ENCODE measurements at regions not wholly inside any gene's neighbourhood (a gene's known extent, or its start where the extent isn't known, plus 50 kb on each side); places are given as distances from the start of the nearest gene placed in this dataset.

GRCh38 chr12:31790759-31791158 lies 61.9 kb upstream of the AMN1 start:
- no peaks in the 10 kb centered on the region for H3K9me2 ChIP-seq (replicated peaks; ENCODE audit: insufficient read depth, low read length)
- H4K20me1 ChIP-seq (ENCODE audit: low read depth, low read length): no peaks in the 10 kb centered on the region
- H3K4me2 ChIP-seq (ENCODE audit: low read depth, low read length, poor library complexity, severe bottlenecking): peak overlapping the region; percentile 0
- H3K4me3 ChIP-seq (ENCODE audit: insufficient read depth, low read length, poor library complexity, severe bottlenecking): no peak overlapping the region
- no peaks in the 10 kb centered on the region for H3F3A ChIP-seq (ENCODE audit: insufficient read depth)
- no peak overlapping the region for H3K9ac ChIP-seq (ENCODE audit: low read length)
- peak overlapping the region; percentile 8 for H2AFZ ChIP-seq (ENCODE audit: low read depth, low read length, severe bottlenecking)
- H3K36me3 ChIP-seq (ENCODE audit: low read length): no peaks in the 10 kb centered on the region
- H3K79me2 ChIP-seq (ENCODE audit: insufficient read depth, low read length): no peaks in the 10 kb centered on the region
- peak overlapping the region; percentile 22 for H3K27ac ChIP-seq (ENCODE audit: low read depth, low read length)
- TF ChIP-seq EZH2phosphoT487 (conservative IDR thresholded peaks at IDR 0.05; ENCODE audit: low read length): no peak
- TF ChIP-seq, protein P1, sequence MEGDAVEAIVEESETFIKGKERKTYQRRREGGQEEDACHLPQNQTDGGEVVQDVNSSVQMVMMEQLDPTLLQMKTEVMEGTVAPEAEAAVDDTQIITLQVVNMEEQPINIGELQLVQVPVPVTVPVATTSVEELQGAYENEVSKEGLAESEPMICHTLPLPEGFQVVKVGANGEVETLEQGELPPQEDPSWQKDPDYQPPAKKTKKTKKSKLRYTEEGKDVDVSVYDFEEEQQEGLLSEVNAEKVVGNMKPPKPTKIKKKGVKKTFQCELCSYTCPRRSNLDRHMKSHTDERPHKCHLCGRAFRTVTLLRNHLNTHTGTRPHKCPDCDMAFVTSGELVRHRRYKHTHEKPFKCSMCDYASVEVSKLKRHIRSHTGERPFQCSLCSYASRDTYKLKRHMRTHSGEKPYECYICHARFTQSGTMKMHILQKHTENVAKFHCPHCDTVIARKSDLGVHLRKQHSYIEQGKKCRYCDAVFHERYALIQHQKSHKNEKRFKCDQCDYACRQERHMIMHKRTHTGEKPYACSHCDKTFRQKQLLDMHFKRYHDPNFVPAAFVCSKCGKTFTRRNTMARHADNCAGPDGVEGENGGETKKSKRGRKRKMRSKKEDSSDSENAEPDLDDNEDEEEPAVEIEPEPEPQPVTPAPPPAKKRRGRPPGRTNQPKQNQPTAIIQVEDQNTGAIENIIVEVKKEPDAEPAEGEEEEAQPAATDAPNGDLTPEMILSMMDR (IDR thresholded peaks at IDR 0.05; ENCODE audit: insufficient read depth, low read length, poor library complexity, severe bottlenecking): no peak
- H3K27me3 ChIP-seq (ENCODE audit: low read length): no peaks in the 10 kb centered on the region
- H3K9me3 ChIP-seq (ENCODE audit: insufficient read depth, low read length): no peaks in the 10 kb centered on the region

GRCh38 chr12:31785318-31785717 lies 56.5 kb upstream of the AMN1 start:
- no peak overlapping the region for H3K27ac ChIP-seq (ENCODE audit: low read depth, low read length)
- no peak overlapping the region for H2AFZ ChIP-seq (ENCODE audit: low read depth, low read length, severe bottlenecking)
- H3F3A ChIP-seq (ENCODE audit: insufficient read depth): no peaks in the 10 kb centered on the region
- no peak overlapping the region for H3K4me3 ChIP-seq (ENCODE audit: insufficient read depth, low read length, poor library complexity, severe bottlenecking)
- no peaks in the 10 kb centered on the region for H4K20me1 ChIP-seq (ENCODE audit: low read depth, low read length)
- no peaks in the 10 kb centered on the region for H3K9me3 ChIP-seq (ENCODE audit: insufficient read depth, low read length)
- no peak overlapping the region for H3K4me2 ChIP-seq (ENCODE audit: low read depth, low read length, poor library complexity, severe bottlenecking)
- no peaks in the 10 kb centered on the region for H3K9me2 ChIP-seq (replicated peaks; ENCODE audit: insufficient read depth, low read length)
- no peak for TF ChIP-seq EZH2phosphoT487 (conservative IDR thresholded peaks at IDR 0.05; ENCODE audit: low read length)
- TF ChIP-seq, protein P1 (IDR thresholded peaks at IDR 0.05; ENCODE audit: insufficient read depth, low read length, poor library complexity, severe bottlenecking): no peak
- H3K27me3 ChIP-seq (ENCODE audit: low read length): no peaks in the 10 kb centered on the region
- H3K9ac ChIP-seq (ENCODE audit: low read length): no peak overlapping the region
- no peaks in the 10 kb centered on the region for H3K36me3 ChIP-seq (ENCODE audit: low read length)
- H3K79me2 ChIP-seq (ENCODE audit: insufficient read depth, low read length): no peaks in the 10 kb centered on the region

DNA sequence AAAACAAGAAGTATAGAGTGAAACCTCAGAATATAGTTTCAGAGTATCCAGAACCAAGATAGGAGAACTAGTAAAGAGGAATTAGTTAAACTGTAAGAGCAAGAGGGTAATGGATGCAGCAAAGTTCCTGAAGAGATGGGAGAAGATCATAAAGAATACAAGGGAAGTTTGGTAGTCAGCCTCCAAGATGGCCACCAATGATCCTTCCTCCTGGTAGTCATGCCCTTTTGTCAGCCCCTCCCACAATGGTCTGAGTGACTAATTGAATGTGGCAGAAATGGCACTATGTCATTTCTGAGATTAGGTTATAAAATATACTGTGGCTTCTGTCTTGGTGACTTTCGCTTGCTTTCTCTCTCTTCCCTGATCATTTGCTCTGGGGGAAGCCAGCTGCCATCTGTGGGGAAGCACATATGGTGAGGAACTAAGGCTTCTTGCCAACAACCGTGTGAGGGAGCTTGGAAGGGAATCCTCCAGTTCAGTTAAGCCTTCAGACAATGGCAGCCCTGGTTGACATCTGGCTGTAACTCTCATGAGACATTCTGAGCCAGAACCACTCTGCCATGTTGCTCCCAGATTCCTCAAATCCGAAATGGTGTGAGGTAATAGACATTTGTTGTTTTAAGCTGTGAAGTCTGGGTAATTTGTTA lies 55.3 kb upstream of the AMN1 start:
- Histone ChIP-seq H3K9me3 (ENCODE audit: insufficient read depth, low read length) (no peaks in the 10 kb centered on the region), H4K20me1 (ENCODE audit: low read depth, low read length) (no peaks in the 10 kb centered on the region), H3K79me2 (ENCODE audit: insufficient read depth, low read length) (no peaks in the 10 kb centered on the region), H3K4me2 (ENCODE audit: low read depth, low read length, poor library complexity, severe bottlenecking) (no peak overlapping the region), H3K9ac (ENCODE audit: low read length) (no peak overlapping the region), H3K9me2 (replicated peaks; ENCODE audit: insufficient read depth, low read length) (no peaks in the 10 kb centered on the region), H3F3A (ENCODE audit: insufficient read depth) (no peaks in the 10 kb centered on the region), H3K4me3 (ENCODE audit: insufficient read depth, low read length, poor library complexity, severe bottlenecking) (no peak overlapping the region), H3K36me3 (ENCODE audit: low read length) (no peaks in the 10 kb centered on the region), H2AFZ (ENCODE audit: low read depth, low read length, severe bottlenecking) (no peak overlapping the region), H3K27ac (ENCODE audit: low read depth, low read length) (no peak overlapping the region), H3K27me3 (ENCODE audit: low read length) (no peaks in the 10 kb centered on the region)
- TF ChIP-seq, protein P1 (IDR thresholded peaks at IDR 0.05; ENCODE audit: insufficient read depth, low read length, poor library complexity, severe bottlenecking): no peak
- no peak for TF ChIP-seq EZH2phosphoT487 (conservative IDR thresholded peaks at IDR 0.05; ENCODE audit: low read length)
